B cell (primary cell): ENCODE measurements at regions not wholly inside any gene's neighbourhood (a gene's known extent, or its start where the extent isn't known, plus 50 kb on each side); places are given as distances from the start of the nearest gene placed in this dataset.
A peak's percentile ranks its signal among the peaks of the same experiment; 100 is the strongest.

Source experiments
- ATAC-seq: fragments of 200-7000 bp; cut with Tn5 transposase; one replicate; pipeline ENCODE4 v1.10.0; 2021; ENCODE audit warnings: low read depth, mild to moderate bottlenecking, moderate number of reproducible peaks, moderate library complexity
- CTCF ChIA-PET: fragments of 350-600 bp; sonication (Branson Sonifier 250); formaldehyde crosslinking; loops from one replicate; lab custom pipeline; 2021; ENCODE audit warnings: antibody characterized with exemption, inconsistent platforms; lab: Charles Lee
- POLR2A ChIA-PET: fragments of 350-600 bp; sonication (Branson Sonifier 250); formaldehyde crosslinking; loops from one replicate; lab custom pipeline; 2021; ENCODE audit warnings: antibody characterized with exemption; lab: Charles Lee
- DNase-seq: peaks from one replicate; pipeline ENCODE4 v3.0.0; 2013
- H2AFZ ChIP-seq: 2 replicates; pipeline ENCODE4 v1.6.1; 2012; ENCODE audit warnings: mild to moderate bottlenecking, low read depth, low read length; ENCODE audit not compliant: insufficient read depth, poor library complexity, severe bottlenecking
- H3K27ac ChIP-seq, 2 donors: 1 replicate in 1 of 2; 2 replicates in 1 of 2; pipeline ENCODE4 v1.5.1; 2012 to 2013; ENCODE audit warnings: low read length in 2 of 2, mild to moderate bottlenecking in 2 of 2, moderate library complexity in 1 of 2
- H3K27me3 ChIP-seq, 4 experiments: fragments of 200-600 bp in 1 of 4; sonication (generic) in 1 of 4; replicated peaks in 1 of 4; 1 replicate in 2 of 4; 2 replicates in 2 of 4; pipeline versions ENCODE4 v1.6.1 to v1.7.0; 2013 to 2016; ENCODE audit warnings: low read length in 3 of 4, mild to moderate bottlenecking in 2 of 4, mixed read lengths in 1 of 4, moderate library complexity in 1 of 4; ENCODE audit not compliant: insufficient read depth in 4 of 4, control insufficient read depth in 3 of 4; ENCODE audit errors: control extremely low read depth in 1 of 4
- H3K36me3 ChIP-seq, 2 experiments: replicated peaks in 1 of 2; 1 replicate in 1 of 2; 2 replicates in 1 of 2; pipeline versions ENCODE4 v1.6.1 to v1.7.1; 2013; ENCODE audit warnings: low read length in 1 of 2; ENCODE audit not compliant: insufficient read depth in 2 of 2, control insufficient read depth in 1 of 2; ENCODE audit errors: control extremely low read depth in 1 of 2, extremely low read depth in 1 of 2
- H3K4me1 ChIP-seq, 2 donors: fragments of 200-600 bp in 1 of 2; sonication (generic) in 1 of 2; 1 replicate in 1 of 2; 2 replicates in 1 of 2; pipeline versions ENCODE4 v1.5.1 to v1.6.1; 2013 to 2017; ENCODE audit warnings: low read length in 2 of 2; ENCODE audit not compliant: control insufficient read depth in 2 of 2, insufficient read depth in 2 of 2
- H3K4me2 ChIP-seq: replicated peaks from 2 replicates; pipeline ENCODE3; 2012; ENCODE audit warnings: mild to moderate bottlenecking, low read depth, low read length; ENCODE audit not compliant: poor library complexity, severe bottlenecking
- H3K4me3 ChIP-seq, 5 experiments: fragments of 200-600 bp in 1 of 5; sonication (generic) in 1 of 5; 1 replicate in 3 of 5; 2 replicates in 2 of 5; pipeline versions ENCODE4 v1.5.1 to v1.7.0; 2011 to 2016; ENCODE audit warnings: low read length in 4 of 5, mild to moderate bottlenecking in 4 of 5, low read depth in 2 of 5, control low read depth in 1 of 5, moderate library complexity in 1 of 5; ENCODE audit not compliant: insufficient read depth in 1 of 5; ENCODE audit errors: control extremely low read depth in 1 of 5, extremely low read depth in 1 of 5
- H3K79me2 ChIP-seq: fragments of 200-600 bp; sonication (generic); one replicate; pipeline ENCODE4 v1.6.0; 2016; ENCODE audit warnings: low read length; ENCODE audit not compliant: control insufficient read depth, insufficient read depth
- H3K9ac ChIP-seq: fragments of 200-600 bp; sonication (generic); 2 replicates; pipeline ENCODE4 v1.6.1; 2017; ENCODE audit warnings: mild to moderate bottlenecking, low read length, moderate library complexity
- H3K9me3 ChIP-seq, 3 donors: one replicate each; pipeline versions ENCODE4 v1.6.1 to v1.7.1; 2013; ENCODE audit warnings: low read length in 2 of 3; ENCODE audit not compliant: control insufficient read depth in 2 of 3, insufficient read depth in 1 of 3; ENCODE audit errors: control extremely low read depth in 1 of 3
- H4K20me1 ChIP-seq: 2 replicates; pipeline ENCODE4 v1.6.0; 2012; ENCODE audit warnings: mild to moderate bottlenecking, low read length; ENCODE audit not compliant: insufficient read depth, control insufficient read depth, poor library complexity, severe bottlenecking
- H3K27ac Mint-ChIP-seq: one replicate; pipeline ENCODE4 v1.8.0; 2021; ENCODE audit warnings: mixed read lengths
- H3K27me3 Mint-ChIP-seq: one replicate; pipeline ENCODE4 v1.8.0; 2021; ENCODE audit warnings: mixed read lengths
- H3K4me1 Mint-ChIP-seq: one replicate; pipeline ENCODE4 v1.8.0; 2021; ENCODE audit warnings: mixed read lengths
- H3K4me3 Mint-ChIP-seq: one replicate; pipeline ENCODE4 v1.8.0; 2021; ENCODE audit warnings: mixed read lengths
- H3K9me3 Mint-ChIP-seq: one replicate; pipeline ENCODE4 v1.8.0; 2022; ENCODE audit warnings: mixed read lengths; ENCODE audit not compliant: insufficient read depth
- EZH2 ChIP-seq: IDR thresholded peaks from 2 replicates; pipeline ENCODE4 v1.6.1; 2012; ENCODE audit warnings: borderline replicate concordance, low read depth, mild to moderate bottlenecking, moderate library complexity, low read length; ENCODE audit not compliant: insufficient read depth, poor library complexity, severe bottlenecking
- WGBS: methylation state at CpG from one replicate; pipeline ENCODE4 v1.1.5; 2013; ENCODE audit warnings: missing lambda C conversion rate; ENCODE audit not compliant: insufficient coverage; 5-methylcytosine and 5-hydroxymethylcytosine counted together
- intact Hi-C: fragments of 100-400 bp; cut with micrococcal nuclease; formaldehyde crosslinking; loops from one replicate; pipeline ENCODE4 v1.10.0; 2022
- TF ChIP-seq, protein P1 (sequence below): fragments of 200-600 bp; IDR thresholded peaks from one replicate; pipeline ENCODE4 v1.8.0; 2022; ENCODE audit warnings: antibody characterized with exemption, mild to moderate bottlenecking

DNA sequence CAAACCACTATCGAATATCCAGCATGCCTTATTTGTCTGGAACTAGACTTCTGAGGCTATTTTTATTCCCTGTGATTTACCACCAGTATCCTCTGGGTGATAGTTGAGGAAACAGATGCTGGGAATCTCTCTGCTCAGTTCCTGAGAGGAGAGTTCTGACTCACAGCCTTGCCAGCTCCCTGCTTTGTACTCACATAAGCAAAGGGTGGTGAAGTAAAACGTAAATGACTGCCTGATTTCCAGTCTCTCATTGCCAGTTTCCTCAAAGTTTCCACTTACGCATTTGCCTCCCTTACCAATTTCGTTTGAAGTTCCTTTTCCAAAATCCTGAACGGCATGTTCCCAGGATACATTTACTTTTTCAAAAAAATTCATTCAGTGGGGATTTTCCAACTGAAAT is 69.2 kb upstream of the HNRNPA3 start:
- H2AFZ ChIP-seq = no peak overlapping the region
- Mint-ChIP-seq H3K4me3 (no peak overlapping the region), H3K4me1 (peaks cover 9% of the 10 kb centered on the region), H3K27me3 (peaks cover 23% of the 10 kb centered on the region), H3K27ac (no peak overlapping the region), H3K9me3 (no peaks in the 10 kb centered on the region)
- CTCF ChIA-PET = interaction anchor here (0.6 to 0.7 kb wide), 2 partner anchors 21 to 492 kb away, joined by 3 to 4 read pairs; no protein-coding TSS in a partner anchor
- ATAC-seq (no peak), DNase-seq (no peak)
- TF ChIP-seq, protein P1, sequence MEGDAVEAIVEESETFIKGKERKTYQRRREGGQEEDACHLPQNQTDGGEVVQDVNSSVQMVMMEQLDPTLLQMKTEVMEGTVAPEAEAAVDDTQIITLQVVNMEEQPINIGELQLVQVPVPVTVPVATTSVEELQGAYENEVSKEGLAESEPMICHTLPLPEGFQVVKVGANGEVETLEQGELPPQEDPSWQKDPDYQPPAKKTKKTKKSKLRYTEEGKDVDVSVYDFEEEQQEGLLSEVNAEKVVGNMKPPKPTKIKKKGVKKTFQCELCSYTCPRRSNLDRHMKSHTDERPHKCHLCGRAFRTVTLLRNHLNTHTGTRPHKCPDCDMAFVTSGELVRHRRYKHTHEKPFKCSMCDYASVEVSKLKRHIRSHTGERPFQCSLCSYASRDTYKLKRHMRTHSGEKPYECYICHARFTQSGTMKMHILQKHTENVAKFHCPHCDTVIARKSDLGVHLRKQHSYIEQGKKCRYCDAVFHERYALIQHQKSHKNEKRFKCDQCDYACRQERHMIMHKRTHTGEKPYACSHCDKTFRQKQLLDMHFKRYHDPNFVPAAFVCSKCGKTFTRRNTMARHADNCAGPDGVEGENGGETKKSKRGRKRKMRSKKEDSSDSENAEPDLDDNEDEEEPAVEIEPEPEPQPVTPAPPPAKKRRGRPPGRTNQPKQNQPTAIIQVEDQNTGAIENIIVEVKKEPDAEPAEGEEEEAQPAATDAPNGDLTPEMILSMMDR = no peak
- no peak for TF ChIP-seq EZH2
- no peaks in the 10 kb centered on the region for H3K9me3 ChIP-seq
- WGBS = 14% methylated on average over 2 of the region's 5 CpGs
- peaks cover 8 to 10% of the 10 kb centered on the region in 2 donors for H3K4me1 ChIP-seq
- H3K4me3 ChIP-seq = no peak overlapping the region
- H3K36me3 ChIP-seq = no peaks in the 10 kb centered on the region
- intact Hi-C loops = no loop called here
- no peak overlapping the region for H3K4me2 ChIP-seq
- H3K27ac ChIP-seq = no peak overlapping the region
- H3K27me3 ChIP-seq = peaks cover 0 to 18% (median 10%) of the 10 kb centered on the region in 4 experiments
- POLR2A ChIA-PET = no interaction called here
- H4K20me1 ChIP-seq = no peaks in the 10 kb centered on the region
- H3K9ac ChIP-seq = no peak overlapping the region
- H3K79me2 ChIP-seq = no peaks in the 10 kb centered on the region

DNA sequence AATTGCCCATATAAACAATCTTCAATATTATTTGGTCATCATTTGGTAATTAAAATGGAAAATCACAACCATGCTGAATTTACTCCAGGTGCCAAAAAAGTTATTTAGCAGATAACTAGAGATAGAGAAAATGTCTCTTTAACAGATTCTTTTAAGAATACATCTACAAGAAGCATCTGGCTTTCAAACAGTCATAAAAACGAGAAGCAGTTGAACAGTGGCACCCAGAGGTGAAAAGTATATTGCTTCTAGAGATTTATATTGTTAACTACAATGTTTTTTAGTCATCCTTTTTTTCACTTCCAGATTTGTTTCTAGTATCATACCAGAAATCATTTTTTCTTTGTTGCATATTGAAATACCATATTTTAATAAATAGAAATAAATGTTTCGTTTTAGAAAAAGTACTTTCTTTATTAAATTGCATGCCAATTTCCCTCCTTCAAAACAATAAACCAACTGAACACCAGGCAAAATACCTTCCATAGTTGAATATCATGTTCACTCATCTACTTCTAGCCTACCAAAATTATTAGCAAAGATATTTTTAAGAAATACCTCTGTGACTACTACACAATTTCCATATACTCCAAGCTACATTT is 65.4 kb upstream of the HNRNPA3 start:
- H3K27me3 ChIP-seq = peaks cover 0 to 17% (median 12%) of the 10 kb centered on the region in 4 experiments
- DNase-seq (peak; percentile 68), ATAC-seq (no peak)
- ChIA-PET CTCF (interaction anchor here (0.7 to 6.1 kb wide), 15 partner anchors 9 to 1457 kb away, joined by 3 to 109 read pairs (median 4); partner anchors contain the start of genes HOXD12, LNPK and NFE2L2), POLR2A (interaction anchor here (0.6 kb wide), 1 partner anchor 162 kb away, joined by 7 read pairs; no protein-coding TSS in a partner anchor)
- peak overlapping the region; percentile 79 for H3K4me2 ChIP-seq
- peaks cover 9 to 13% of the 10 kb centered on the region in 2 donors for H3K4me1 ChIP-seq
- H3K4me3 ChIP-seq = peak overlapping the region in 1 of 5 experiments; percentile 74
- TF ChIP-seq, protein P1 = peak; percentile 80
- no peak for TF ChIP-seq EZH2
- H3K9me3 ChIP-seq = no peaks in the 10 kb centered on the region
- peaks cover 11% of the 10 kb centered on the region for H3K4me1 Mint-ChIP-seq
- no peak overlapping the region for H2AFZ ChIP-seq
- H4K20me1 ChIP-seq = no peaks in the 10 kb centered on the region
- no peak overlapping the region for H3K9ac ChIP-seq
- peaks cover 35% of the 10 kb centered on the region for H3K27me3 Mint-ChIP-seq
- H3K4me3 Mint-ChIP-seq = no peak overlapping the region
- no CpG with 5 or more reads among the region's 2 CpGs for WGBS
- H3K9me3 Mint-ChIP-seq = no peaks in the 10 kb centered on the region
- H3K79me2 ChIP-seq = no peaks in the 10 kb centered on the region
- no peak overlapping the region for H3K27ac ChIP-seq
- H3K27ac Mint-ChIP-seq = no peak overlapping the region
- H3K36me3 ChIP-seq = no peaks in the 10 kb centered on the region
- intact Hi-C loops = loop anchor here (5.0 kb wide), 3 partner anchors 405 to 1455 kb away; a partner anchor contains a TSS
